ENCODE measurements at regions not wholly inside any gene's neighbourhood (a gene's known extent, or its start where the extent isn't known, plus 50 kb on each side); places are given as distances from the start of the nearest gene placed in this dataset.

- no peak overlapping the region for H3K9ac ChIP-seq (ENCODE audit: insufficient read depth in 1 of 2, low read depth in 2 of 2, low read length in 2 of 2)
- no peak for FAIRE-seq
- no peaks in the 10 kb centered on the region for H3K79me2 ChIP-seq (ENCODE audit: control insufficient read depth, insufficient read depth, low read length)
- CTCF ChIA-PET (ENCODE audit: low intra/inter-chr PET ratio), result no interaction called here
- H3K27me3 ChIP-seq (ENCODE audit: control insufficient read depth in 2 of 2, insufficient read depth in 2 of 2, low read length in 2 of 2), result no peaks in the 10 kb centered on the region; a peak in 1 of 5 replicates
- intact Hi-C loops (cut with micrococcal nuclease), result loop anchor here (10.0 kb wide), 1 partner anchor 113 kb away; no protein-coding TSS in a partner anchor
- H3K9me3 ChIP-seq (replicated peaks; ENCODE audit: control insufficient read depth, insufficient read depth, low read depth, low read length), result no peaks in the 10 kb centered on the region
- H3K36me3 ChIP-seq (ENCODE audit: control insufficient read depth, insufficient read depth, low read length), result no peaks in the 10 kb centered on the region
- BruUV-seq (replicated peaks), result no TSS peak
- H3K4me3 ChIP-seq, result no peak overlapping the region
- no peak for ATAC-seq
- in situ Hi-C loops (cut with MboI), result loop anchor here (25.0 kb wide), 1 partner anchor 506 kb away; no protein-coding TSS in a partner anchor
- no peak overlapping the region for H2AFZ ChIP-seq (ENCODE audit: low read depth, low read length)
- no peaks in the 10 kb centered on the region for H3K9me1 ChIP-seq (ENCODE audit: control insufficient read depth, insufficient read depth, low read length)
- POLR2A ChIA-PET, result no interaction called here
- no peaks in the 10 kb centered on the region for H3K4me1 ChIP-seq (replicated peaks in 1 of 2; ENCODE audit: control insufficient read depth in 2 of 2, insufficient read depth in 2 of 2, low read length in 2 of 2)
- H4K20me1 ChIP-seq (replicated peaks; ENCODE audit: control insufficient read depth, insufficient read depth, low read length), result no peaks in the 10 kb centered on the region
- DNase-seq (ENCODE audit: extremely low read depth in 1 of 4, low spot score in 3 of 4), result no peak
- WGBS (ENCODE audit: insufficient coverage, low coverage, missing lambda C conversion rate), result 0% methylated on average over 1 of the region's 1 CpG
- no peak overlapping the region for H3K27ac ChIP-seq (ENCODE audit: extremely low read depth, low read depth, low read length)
- TF ChIP-seq FOXK1 (CRISPR knock-in tag; IDR thresholded peaks at IDR 0.05; ENCODE audit: borderline replicate concordance) (no peak), ZNF124 (CRISPR knock-in tag; IDR thresholded peaks at IDR 0.05) (no peak), ZBTB7A (IDR thresholded peaks at IDR 0.05; ENCODE audit: borderline replicate concordance, control insufficient read depth, low read depth, low read length) (no peak), MAFF (IDR thresholded peaks at IDR 0.05; ENCODE audit: low read length) (no peak), GABPB1 (CRISPR knock-in tag; IDR thresholded peaks at IDR 0.05) (no peak), MCM3 (IDR thresholded peaks at IDR 0.05) (no peak), MYNN (IDR thresholded peaks at IDR 0.05) (peak; percentile 83), MYNN (CRISPR knock-in tag; IDR thresholded peaks at IDR 0.05) (no peak; the same call in 1 of the 2 replicates), KDM1A (IDR thresholded peaks at IDR 0.05) (no peak), RFX1 (IDR thresholded peaks at IDR 0.05) (peak; percentile 70), KLF16 (IDR thresholded peaks at IDR 0.05) (no peak)
- TF ChIP-seq, protein P1, sequence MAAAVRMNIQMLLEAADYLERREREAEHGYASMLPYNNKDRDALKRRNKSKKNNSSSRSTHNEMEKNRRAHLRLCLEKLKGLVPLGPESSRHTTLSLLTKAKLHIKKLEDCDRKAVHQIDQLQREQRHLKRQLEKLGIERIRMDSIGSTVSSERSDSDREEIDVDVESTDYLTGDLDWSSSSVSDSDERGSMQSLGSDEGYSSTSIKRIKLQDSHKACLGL (CRISPR knock-in tag; IDR thresholded peaks at IDR 0.05; ENCODE audit: borderline replicate concordance, poor library complexity, severe bottlenecking), result no peak
- TF ChIP-seq, protein P2, sequence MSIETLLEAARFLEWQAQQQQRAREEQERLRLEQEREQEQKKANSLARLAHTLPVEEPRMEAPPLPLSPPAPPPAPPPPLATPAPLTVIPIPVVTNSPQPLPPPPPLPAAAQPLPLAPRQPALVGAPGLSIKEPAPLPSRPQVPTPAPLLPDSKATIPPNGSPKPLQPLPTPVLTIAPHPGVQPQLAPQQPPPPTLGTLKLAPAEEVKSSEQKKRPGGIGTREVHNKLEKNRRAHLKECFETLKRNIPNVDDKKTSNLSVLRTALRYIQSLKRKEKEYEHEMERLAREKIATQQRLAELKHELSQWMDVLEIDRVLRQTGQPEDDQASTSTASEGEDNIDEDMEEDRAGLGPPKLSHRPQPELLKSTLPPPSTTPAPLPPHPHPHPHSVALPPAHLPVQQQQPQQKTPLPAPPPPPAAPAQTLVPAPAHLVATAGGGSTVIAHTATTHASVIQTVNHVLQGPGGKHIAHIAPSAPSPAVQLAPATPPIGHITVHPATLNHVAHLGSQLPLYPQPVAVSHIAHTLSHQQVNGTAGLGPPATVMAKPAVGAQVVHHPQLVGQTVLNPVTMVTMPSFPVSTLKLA (conservative IDR thresholded peaks at IDR 0.05), result no peak
- H3K4me2 ChIP-seq (ENCODE audit: insufficient read depth, low read length), result no peak overlapping the region
Observed at GRCh38 chr18:21167641-21168377, 56.2 kb upstream of the ROCK1 start.

Measured in K562 (cell line).